Tibial nerve (tissue), 3 donors: ENCODE measurements at regions not wholly inside any gene's neighbourhood (a gene's known extent, or its start where the extent isn't known, plus 50 kb on each side); places are given as distances from the start of the nearest gene placed in this dataset.

Experiments
- POLR2A ChIP-seq, 2 donors: fragments of 450-650 bp; IDR thresholded peaks; one replicate each; pipeline ENCODE4 v1.6.1; 2017; ENCODE audit warnings: antibody characterized with exemption in 2 of 2, mild to moderate bottlenecking in 2 of 2, moderate library complexity in 2 of 2
- TF ChIP-seq, protein P1 (sequence below), 5 experiments: fragments of 200-600 bp in 3 of 5; fragments of 450-650 bp in 2 of 5; sonication (generic) in 3 of 5; IDR thresholded peaks; one replicate each; pipeline ENCODE4 v1.5.1; 2016 to 2019; ENCODE audit warnings: antibody characterized with exemption in 5 of 5, mild to moderate bottlenecking in 3 of 5, moderate library complexity in 2 of 5

- TF ChIP-seq, protein P1, sequence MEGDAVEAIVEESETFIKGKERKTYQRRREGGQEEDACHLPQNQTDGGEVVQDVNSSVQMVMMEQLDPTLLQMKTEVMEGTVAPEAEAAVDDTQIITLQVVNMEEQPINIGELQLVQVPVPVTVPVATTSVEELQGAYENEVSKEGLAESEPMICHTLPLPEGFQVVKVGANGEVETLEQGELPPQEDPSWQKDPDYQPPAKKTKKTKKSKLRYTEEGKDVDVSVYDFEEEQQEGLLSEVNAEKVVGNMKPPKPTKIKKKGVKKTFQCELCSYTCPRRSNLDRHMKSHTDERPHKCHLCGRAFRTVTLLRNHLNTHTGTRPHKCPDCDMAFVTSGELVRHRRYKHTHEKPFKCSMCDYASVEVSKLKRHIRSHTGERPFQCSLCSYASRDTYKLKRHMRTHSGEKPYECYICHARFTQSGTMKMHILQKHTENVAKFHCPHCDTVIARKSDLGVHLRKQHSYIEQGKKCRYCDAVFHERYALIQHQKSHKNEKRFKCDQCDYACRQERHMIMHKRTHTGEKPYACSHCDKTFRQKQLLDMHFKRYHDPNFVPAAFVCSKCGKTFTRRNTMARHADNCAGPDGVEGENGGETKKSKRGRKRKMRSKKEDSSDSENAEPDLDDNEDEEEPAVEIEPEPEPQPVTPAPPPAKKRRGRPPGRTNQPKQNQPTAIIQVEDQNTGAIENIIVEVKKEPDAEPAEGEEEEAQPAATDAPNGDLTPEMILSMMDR (IDR thresholded peaks at IDR 0.05) = no peak
- no peak for TF ChIP-seq POLR2A (IDR thresholded peaks at IDR 0.05)
Observed at GRCh38 chr2:224320660-224321059, 81.2 kb downstream of the FAM124B start.
